Left kidney (tissue), 1 donor: ENCODE measurements at regions not wholly inside any gene's neighbourhood (a gene's known extent, or its start where the extent isn't known, plus 50 kb on each side); places are given as distances from the start of the nearest gene placed in this dataset.
"Not testable (repeated sequence)": the region's sequence is repeated elsewhere in the genome, so short reads cannot be mapped to it uniquely, and the experiment has no call there.

Source experiments
- DNase-seq: peaks from one replicate; pipeline ENCODE4 v3.0.0-alpha.2; 2013

DNA sequence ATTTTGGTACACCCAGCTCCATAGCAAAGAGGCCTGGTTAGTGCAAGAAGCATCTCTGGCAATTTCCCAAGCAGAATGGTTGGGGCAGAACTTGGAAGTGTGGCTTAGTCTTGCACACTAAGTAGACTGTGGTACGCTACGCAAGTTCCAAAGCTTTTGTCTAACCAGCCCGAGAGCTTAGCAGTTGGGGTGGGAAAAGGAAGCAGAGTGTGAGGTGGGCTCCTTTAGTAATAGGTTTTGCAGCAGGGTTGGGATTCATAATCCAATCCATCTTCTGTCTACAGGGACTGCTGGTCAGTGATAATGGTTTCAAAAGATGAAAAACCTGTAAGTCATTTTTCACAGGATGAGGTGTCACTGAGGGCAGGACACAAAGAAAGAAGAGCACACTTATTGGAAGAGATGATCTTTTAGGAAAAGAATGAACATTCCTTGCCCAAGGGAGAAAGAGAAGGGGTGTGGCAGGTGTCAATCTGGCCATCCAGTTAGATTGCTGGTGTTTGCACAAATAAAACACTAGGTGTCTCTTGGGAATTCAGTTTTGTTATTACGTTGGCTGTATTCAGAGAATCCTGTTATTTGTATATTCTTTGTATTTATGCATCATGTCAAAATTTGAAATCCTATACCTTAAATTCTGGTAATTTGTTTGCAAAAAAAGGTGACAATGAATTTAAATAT is 244.3 kb downstream of the GPAT3 start:
- DNase-seq, result no peak

DNA sequence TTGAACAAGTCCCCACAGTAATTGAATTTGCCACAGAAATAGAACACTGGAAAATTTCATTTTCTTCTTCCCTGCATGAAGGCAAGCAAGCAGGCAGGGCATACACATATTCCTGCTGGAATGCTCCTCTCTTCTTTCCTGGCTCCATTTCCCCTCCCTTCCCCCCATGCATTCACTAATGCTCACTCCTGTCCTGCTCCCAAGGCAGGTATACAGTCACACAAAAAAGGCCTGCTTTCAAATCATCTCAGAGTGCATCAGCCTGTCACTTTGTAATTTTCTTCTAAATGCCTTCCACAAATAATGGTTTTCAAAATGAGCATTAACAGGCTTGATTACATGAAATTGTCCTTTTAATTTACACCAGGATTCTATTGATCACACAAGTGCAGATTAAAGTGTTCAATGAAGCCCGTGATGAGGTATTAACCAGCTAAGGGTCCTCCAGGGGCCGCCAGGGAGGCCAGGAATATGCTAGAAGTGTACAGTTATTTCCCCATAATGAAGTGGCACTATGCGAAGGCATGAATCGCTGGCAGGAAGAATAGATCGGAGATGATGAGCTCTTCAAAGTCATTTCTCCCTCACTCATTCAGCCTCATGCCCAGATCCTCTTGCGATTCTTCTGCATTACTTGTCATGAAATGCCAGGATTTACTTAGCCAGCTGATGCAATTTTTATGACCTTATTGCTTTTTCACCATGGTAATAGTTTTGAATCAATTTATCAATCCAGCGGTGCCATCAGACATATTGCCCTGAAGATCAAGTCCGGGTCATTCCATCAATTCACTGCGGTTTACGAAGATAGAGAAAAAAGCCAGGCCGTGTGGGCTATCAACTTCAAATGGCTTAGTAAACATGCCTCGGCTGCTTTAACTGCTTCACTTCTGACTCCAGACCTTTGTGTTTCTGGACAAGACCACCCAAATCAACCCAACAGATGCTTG is 243.5 kb downstream of the GPAT3 start:
- DNase-seq, result no peak

DNA sequence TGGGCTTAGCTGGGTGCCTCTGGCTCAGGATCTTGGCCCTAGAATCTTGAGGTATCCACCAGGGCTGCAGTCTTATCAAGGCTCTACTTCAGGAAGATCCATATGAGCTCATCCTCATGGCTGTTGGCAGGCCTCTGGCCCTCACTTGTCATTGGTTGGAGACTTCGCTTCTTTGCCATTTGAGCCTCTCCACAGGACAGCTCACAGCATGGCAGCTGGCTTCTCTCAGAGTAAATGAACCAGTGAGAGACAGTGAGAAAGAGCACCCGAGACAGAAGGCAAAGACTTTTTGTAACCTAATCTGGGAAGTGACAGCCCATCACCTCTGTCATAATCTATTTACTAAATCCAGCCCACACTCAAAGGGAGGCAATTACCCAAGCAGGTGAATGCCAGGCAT is 236.8 kb downstream of the GPAT3 start:
- DNase-seq, result peak; percentile 20

DNA sequence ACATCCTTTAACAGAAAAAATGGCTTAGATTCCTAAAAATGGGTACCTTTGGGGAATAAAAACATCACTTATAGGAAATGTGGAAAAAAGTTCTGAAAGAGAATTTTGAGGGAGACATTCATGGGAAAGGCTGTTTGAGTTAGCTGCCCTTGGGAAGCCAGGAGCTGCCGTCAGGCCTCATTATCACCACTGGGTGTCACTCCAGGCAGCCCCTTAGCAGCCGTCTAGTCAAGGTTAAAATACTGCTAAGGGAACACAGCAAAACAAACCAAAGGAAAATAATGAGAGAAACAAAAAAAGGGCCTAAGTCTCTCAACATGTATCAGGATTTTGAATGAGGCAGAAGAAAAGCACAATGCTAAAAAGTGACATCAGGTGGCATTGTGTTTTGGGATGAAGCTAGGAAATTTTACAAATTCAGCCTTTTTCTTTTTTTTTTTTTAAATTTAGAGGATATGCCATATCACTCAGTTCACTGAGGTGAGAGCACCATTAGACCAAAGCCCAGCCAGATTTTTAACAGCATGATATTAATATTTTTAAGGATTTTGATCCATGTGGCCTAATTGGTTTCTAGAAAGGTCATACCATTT is 235.3 kb downstream of the GPAT3 start:
- peak; percentile 50 for DNase-seq

DNA sequence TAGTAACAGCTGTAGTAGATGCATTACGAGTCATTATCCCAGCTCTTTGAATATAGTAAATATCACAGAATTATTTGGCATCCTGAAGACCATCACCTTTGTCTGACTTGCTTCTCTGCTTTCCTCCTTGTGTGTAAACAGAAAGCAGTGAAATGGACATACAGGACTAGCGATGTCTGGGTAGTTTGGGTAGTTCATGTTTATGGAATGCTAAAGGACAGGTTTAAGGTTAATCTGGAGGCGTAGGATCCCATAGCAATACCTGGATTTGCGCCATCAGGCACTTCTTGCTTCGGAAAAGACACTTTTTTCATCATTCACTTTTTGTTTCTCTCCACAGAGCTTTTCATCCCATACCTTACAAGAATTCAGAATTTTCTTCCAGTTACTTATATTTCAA is 232.2 kb downstream of the GPAT3 start:
- no peak for DNase-seq

DNA sequence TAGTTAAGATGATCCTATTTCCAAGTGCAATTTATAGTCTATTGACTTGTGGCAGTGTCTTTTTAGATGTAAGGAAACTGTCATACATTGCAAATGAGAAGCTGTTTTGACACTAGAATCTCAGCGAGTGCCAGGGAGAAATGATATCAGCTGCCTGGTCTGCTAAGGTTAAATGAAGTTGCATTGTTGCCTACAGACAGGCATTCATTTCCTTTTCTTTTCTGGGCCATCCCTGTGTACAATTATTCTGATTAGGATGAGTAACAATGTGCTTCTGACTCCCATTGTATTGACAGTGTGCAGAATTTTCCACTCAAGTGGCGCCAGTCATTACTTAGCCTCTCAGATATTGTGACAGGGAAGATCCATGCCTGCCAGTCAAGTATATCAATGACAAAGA is 231.2 kb downstream of the GPAT3 start:
- DNase-seq, result no peak

DNA sequence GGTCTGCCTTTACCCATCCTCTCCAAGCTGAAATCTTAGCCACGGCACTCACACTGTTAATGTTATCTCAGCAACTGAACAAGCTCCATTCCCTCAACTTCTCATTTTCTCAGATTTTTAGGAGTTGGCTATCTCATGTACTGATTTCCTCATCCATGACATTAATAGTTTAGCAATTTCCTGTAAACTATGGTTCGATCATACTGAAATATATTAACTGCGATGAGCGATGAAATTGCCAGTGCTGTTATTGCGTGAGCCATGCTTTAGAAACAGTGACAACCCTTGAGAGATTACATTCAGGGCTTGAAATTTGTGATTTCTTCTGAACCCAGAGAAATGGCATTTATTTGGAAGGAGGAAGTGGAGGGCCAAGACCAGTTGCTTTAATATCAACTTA is 223.7 kb downstream of the GPAT3 start:
- no peak for DNase-seq

DNA sequence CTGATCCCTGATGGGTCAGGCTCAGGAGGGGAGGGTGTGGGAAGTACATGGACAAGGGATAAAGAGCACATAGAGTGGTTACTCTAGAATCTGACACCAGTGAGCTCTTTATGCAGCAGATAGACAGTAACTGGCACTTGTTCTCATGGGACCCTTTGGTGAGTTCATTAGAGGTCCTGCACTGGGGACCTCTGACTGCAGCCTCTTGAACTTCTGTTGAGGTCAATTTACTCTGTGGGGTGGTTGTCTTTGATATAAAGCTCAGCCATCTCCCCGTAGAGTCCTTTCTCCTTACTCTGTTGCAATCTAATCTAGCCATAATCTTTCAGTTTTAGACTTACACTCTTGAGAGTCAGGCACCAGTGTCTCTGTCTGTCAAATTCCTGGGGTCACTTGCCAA is 222.4 kb downstream of the GPAT3 start:
- DNase-seq, result no peak

DNA sequence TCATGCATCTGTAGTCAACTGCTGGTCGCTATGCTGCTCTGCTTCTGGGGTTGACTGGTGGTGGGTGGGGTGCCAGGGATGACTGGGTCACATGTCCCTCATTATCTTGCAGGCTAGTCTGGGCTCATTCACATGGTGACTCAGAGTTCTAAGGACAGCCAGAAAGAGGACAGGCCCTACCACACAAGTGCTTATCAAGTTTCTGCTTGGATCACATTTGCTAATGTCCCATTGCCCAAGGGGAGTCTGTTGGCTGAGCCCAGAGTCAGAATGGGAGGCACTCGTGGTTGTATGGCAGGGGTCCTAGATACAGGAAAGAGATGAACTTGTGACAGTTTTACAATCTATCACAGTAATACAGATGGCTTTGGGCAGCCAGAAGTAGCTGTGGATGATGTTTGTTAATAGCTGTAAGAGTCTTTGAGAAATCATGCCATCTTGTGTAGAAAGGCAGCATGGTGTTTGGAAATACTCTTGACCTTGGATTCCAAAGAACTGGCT is 221.3 kb downstream of the GPAT3 start:
- DNase-seq, result no peak

DNA sequence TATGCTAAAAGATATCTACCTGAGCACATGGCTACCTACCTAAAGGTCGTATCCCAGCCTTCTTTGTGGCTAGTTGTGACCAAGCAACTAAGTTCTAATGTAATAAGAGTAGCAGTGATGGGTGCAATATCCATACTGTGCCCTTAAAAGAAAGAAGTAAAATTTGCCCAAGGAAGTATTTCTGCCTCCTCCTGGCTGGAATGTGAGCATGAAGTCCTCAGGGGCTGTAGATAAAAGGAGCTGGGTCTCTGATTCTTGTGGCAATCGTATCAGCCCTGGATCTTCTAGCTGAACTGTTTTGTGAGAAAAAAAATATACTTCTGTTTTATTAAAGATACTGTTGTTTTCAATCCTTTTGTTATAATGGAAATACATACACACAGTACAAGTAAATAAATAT is 217.4 kb downstream of the GPAT3 start:
- DNase-seq, result no peak

DNA sequence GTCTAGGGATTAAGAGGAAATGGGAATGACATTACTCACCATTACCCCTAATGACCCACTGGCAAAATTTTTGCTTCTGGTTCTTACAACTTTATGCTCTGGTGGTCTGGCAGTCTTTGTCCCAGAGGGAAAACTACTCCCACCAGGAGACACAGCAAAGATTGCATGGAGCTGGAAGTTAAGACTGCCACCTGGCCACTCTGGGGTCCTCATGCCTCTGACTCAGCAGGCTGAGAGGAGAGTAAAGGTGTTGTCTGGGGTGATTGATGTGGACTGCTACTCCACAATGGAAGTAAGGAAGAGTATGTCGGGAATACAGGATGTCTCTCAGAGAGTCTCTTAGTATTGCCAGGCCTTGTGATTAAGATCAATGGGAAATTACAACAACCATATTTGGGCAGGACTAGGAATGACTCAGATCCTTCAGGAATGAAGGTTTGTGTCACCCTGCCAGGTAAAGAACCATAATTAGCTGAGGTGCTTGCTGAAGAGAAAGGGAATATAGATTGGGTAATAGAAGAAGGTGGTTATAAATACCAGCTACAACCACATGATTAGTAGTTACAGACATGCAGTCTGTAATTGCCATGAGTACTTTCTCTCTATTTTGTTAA is 215.5 kb downstream of the GPAT3 start:
- DNase-seq, result no peak

DNA sequence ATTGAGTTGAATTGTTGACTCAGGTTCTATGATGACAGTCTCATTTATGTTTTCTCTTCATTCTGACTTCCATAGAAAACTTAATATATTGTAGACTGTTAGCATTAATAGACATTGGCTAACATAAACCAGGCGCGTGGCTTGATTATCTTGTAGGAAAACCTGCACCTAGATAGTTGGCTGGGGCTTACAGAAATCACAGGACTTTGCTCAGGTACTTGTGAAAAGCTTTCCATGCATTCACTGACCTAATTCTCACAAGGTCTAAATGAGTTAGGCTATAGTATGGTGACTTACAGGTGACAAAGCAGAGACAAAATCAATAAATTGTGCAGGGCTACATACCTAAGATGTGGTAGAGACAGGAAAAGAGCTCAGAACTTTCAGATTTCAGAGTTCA is 212.8 kb downstream of the GPAT3 start:
- no peak for DNase-seq

DNA sequence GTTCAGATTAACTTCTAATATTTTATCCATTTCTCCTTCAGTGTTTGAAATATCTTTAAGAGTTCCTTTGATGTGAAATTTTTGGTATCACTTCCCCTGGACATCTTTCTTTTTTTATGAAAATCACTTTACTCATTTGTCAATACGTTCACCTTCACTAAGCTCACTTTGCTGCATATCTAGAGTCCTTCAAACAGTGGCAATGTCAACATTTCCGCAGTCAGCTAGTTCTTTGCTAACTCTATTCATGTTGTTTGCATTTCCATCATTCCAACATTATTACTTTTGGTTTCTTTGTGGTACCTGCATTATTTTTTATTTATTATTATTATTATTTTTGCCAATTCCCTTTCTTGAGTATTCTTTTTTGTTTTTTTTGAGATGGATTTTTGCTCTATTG is 203.0 kb downstream of the GPAT3 start:
- DNase-seq, result no peak

DNA sequence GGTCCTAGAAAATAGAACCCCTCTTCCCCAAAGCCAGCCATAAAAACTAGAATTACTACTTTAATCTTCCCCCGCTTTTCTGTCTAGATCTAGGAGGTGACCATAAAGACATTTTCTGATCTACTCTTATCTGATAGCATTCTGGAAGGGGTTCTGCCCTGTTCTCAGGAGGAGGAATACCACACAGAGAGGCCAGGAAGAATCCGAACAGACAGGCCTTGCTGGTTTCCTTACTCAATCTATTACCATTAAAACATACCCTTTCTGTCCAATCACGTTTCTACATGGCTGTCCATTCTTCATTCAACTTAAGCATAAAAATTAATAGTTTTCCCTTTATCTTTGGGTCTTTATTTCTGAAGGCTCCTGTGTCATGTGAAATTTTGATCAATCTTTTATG is 198.7 kb downstream of the GPAT3 start:
- no peak for DNase-seq

DNA sequence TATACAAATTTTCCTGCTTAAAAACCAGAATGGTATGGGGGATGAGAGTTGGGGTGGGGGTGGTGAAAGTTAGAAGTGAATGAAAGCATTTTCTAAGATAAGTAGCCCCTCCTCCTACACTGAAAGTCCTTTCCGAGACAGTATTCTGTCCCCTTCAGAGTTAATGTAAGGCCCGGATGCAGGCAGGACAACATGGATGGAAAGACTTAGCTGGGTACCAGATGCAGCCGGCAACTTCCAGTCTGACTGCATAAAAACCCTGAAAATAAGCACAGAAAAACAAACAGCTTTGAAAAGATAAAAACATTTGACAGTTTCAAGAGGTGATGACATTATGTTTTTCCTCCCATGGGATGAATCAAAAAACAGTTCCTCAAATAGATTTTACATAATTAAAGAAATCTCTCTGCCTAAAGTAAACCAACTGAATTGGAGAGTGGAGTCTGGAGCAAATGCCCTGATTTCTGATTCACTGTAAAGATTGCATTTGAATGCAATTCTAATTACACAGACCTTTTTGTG is 196.3 kb downstream of the GPAT3 start:
- no peak for DNase-seq

DNA sequence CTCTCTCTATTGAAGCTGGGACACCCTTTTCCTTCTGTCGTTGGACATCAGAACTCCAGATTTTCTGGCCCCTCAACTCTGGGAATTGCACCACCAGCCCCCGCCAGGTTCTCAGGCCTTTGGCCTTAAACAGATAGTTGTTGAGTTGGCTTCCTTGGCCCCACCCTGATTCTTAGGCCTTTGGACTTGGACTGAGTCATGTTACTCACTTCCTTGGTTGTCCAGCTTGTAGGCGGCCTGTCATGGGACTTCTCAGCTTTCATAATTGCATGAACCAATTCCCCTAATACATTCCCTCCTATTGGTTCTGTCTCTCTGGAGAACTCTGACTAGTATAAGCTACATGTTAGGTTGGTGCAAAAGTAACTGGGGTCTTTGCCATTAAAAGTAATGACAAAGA is 195.7 kb downstream of the GPAT3 start:
- no peak for DNase-seq

DNA sequence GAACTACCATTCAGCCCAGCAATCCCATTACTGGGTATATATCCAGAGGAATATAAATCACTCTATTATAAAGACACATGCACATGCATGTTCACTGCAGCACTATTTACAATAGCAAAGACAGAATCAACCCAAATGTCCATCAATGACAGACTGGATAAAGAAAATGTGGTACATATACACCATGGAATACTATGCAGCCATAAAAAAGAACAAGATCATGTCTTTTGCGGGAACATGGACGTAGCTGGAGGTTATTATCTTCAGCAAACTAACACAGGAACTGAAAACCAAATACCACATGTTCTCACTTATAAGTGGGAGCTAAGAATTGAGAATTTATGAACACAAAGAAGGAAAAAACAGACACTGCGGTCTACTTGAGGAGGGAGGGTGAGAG is 195.1 kb downstream of the GPAT3 start:
- not testable (repeated sequence) for DNase-seq

DNA sequence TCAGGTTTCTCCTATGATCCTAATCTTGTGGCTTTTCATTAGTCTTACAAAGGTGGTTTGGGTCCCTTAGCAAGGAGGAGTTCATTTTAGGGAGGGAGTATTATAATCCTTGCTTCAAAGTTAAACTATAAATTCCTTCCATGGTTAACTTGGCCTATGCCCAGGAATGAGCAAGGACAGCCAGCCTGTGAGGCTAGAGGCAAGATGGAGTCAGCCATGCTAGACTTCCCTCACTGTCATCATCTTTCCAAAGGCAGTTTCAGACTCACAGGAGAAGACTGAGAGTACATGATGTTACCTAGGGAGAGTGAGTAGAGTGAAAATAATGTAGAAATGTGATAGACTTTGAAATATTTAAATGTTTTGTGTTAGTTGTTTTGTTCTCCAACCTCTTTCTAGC is 192.3 kb downstream of the GPAT3 start:
- no peak for DNase-seq

DNA sequence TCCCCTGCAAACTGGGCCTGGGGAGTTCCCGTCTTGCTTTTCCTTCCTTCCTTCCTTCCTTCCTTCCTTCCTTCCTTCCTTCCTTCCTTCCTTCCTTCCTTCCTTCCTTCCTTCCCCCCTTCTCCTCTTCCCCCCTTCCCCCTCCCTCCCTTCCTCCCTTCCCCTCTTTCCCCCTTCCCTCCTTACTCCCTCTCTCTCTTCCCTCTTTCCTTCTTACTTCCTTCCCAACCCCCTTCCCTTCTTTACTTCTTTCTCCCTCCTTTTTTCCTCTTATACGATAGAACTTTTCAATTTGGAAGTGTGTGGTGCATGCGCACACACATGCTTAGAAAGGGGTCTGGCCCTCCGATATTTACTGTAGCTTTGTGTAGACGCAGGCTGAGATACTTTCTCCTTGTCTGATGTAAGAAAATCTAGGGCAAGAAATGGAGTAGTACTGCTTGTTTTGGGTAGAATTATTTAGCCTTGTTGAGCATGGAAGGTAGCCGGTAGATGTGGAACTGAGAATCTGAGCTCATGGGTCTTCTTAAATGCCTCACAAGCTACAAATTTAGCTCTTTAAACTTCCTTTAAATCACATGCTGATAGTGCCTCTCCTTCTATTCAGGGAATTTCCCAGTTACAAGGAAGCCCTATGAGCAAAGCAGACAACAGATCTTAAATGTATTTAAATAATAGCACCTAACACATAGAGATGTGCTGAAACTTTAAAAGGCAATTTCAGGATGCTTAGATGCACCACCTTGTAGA is 189.6 kb downstream of the GPAT3 start:
- DNase-seq, result no peak

DNA sequence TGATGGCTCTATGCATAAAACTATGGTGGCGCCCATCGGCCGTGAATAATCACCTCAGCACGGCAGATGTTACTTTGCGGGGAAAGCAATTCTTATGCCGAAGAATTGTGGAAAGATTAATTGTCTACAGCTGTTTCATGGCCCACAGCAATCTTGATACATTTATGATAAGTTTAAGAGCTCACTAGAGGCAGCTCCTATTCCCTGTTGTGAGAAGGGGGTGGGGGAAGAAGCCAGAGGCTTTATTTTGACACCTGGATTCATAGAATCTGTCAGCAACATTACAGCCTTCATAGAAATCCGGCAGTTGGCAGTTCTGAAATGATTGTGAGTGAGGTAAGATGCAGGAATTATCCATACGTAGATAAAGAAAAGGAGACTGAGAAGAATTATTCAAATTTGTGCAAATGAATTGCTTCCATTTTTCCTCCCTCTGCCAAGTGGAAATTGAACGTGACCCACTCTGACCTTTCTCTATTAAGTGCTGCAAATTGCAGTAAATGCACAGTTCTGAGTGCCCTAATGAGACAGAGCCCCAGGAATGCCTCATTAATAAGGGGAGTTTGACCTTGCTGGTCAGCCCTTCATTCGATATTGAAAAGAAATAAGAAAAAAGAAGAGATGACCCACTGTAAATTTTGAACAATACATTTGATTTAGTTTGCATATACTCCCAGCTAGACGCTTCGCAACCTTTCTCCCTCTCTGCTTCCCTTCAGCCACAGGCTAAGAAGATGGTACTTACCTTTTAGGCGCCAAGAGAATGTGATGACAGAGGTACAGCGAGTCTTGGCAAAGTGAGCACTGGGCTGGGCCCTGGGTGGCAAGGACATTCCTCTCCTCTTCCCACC is 188.8 kb downstream of the GPAT3 start:
- no peak for DNase-seq

DNA sequence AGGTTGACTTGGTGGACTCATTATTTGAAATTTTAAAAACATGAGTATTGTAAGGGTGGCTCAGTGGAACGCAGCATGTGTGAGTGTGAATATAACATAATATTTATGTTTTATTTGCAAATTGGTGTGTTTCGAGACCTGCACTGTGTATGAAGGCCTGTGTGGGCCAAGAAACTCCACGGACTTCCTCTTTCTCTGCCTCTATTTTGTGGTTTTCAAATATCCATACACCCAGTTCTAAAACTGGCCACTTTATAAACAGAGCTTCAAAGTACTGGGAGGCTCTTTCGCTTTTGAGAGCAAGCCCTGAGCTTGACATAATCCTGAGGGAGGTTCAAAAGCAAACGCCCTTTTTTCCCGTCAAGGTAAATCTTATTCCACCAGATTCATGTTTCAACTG is 187.7 kb downstream of the GPAT3 start:
- no peak for DNase-seq
